Effector memory CD4-positive, alpha-beta T cell (primary cell): ENCODE measurements at regions not wholly inside any gene's neighbourhood (a gene's known extent, or its start where the extent isn't known, plus 50 kb on each side); places are given as distances from the start of the nearest gene placed in this dataset.

Experiments used
- DNase-seq, 3 donors: peaks; one replicate each; pipeline ENCODE4 v3.0.0-alpha.2; 2020
- H3K27ac ChIP-seq: 2 replicates; pipeline ENCODE4 v1.7.0; 2013; ENCODE audit warnings: mild to moderate bottlenecking, low read length, moderate library complexity; ENCODE audit not compliant: insufficient read depth, poor library complexity, severe bottlenecking
- H3K27me3 ChIP-seq: replicated peaks from 2 replicates; pipeline ENCODE4 v1.7.0; 2013; ENCODE audit warnings: mild to moderate bottlenecking, low read length; ENCODE audit not compliant: insufficient read depth, control insufficient read depth, poor library complexity, severe bottlenecking
- H3K36me3 ChIP-seq: 2 replicates; pipeline ENCODE4 v1.7.0; 2013; ENCODE audit warnings: mild to moderate bottlenecking, low read length, moderate library complexity; ENCODE audit not compliant: control insufficient read depth, insufficient read depth
- H3K4me1 ChIP-seq: 2 replicates; pipeline ENCODE4 v1.7.0; 2013; ENCODE audit warnings: low read length, mild to moderate bottlenecking; ENCODE audit not compliant: control insufficient read depth, insufficient read depth, poor library complexity, severe bottlenecking
- H3K4me3 ChIP-seq: 2 replicates; pipeline ENCODE4 v1.7.0; 2013; ENCODE audit warnings: low read length, low read depth, mild to moderate bottlenecking; ENCODE audit not compliant: insufficient read depth, poor library complexity, severe bottlenecking
- H3K9me3 ChIP-seq: 2 replicates; pipeline ENCODE4 v1.7.0; 2013; ENCODE audit warnings: mild to moderate bottlenecking, low read length, moderate library complexity; ENCODE audit not compliant: control insufficient read depth

- no peaks in the 10 kb centered on the region for H3K27me3 ChIP-seq
- H3K36me3 ChIP-seq: no peaks in the 10 kb centered on the region
- DNase-seq: no peak
- H3K4me3 ChIP-seq: no peak overlapping the region
- no peak overlapping the region for H3K27ac ChIP-seq
- H3K9me3 ChIP-seq: no peaks in the 10 kb centered on the region
- H3K4me1 ChIP-seq: no peaks in the 10 kb centered on the region
These were observed 577.8 kb downstream of the ETV1 start for GRCh38 chr7:13411636-13412035.

GRCh38 chr7:13414181-13414580 is 575.3 kb downstream of the ETV1 start:
- Histone ChIP-seq H3K27ac (no peak overlapping the region), H3K36me3 (no peaks in the 10 kb centered on the region), H3K4me1 (no peaks in the 10 kb centered on the region), H3K9me3 (no peaks in the 10 kb centered on the region), H3K4me3 (no peak overlapping the region), H3K27me3 (no peaks in the 10 kb centered on the region)
- DNase-seq: no peak

DNA sequence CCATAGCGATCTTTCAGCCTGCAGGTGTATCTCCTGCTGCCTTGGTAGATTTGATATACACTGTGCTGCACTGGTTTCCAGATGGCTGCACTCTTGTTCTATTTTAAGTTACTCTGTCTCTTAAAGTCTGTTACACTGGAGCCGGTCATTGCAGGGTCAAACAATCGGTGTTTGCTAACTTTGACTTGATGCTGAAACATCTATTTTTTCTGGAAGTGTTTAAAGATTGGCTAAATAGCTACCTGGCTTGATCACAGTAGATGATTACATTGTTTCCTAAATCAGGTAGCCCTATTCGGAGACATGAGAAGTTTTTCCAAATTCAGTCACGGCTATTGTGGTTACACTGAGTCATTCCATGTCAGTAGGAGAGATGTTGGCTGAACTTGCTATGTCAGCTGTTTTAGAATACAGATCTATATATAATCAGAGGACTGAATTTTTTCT is 574.8 kb downstream of the ETV1 start:
- H3K9me3 ChIP-seq: no peaks in the 10 kb centered on the region
- no peak for DNase-seq

GRCh38 chr7:13416071-13416470 is 573.4 kb downstream of the ETV1 start:
- no peaks in the 10 kb centered on the region for H3K27me3 ChIP-seq
- no peak overlapping the region for H3K27ac ChIP-seq
- no peak overlapping the region for H3K4me3 ChIP-seq
- no peaks in the 10 kb centered on the region for H3K4me1 ChIP-seq
- no peaks in the 10 kb centered on the region for H3K9me3 ChIP-seq
- no peaks in the 10 kb centered on the region for H3K36me3 ChIP-seq
- no peak for DNase-seq

More for the DNA sequence above, 574.8 kb downstream of the ETV1 start:
- H3K27ac ChIP-seq: no peak overlapping the region
- H3K36me3 ChIP-seq: no peaks in the 10 kb centered on the region
- no peaks in the 10 kb centered on the region for H3K4me1 ChIP-seq
- no peak overlapping the region for H3K4me3 ChIP-seq
- H3K27me3 ChIP-seq: no peaks in the 10 kb centered on the region

GRCh38 chr7:13416544-13416943 is 572.9 kb downstream of the ETV1 start:
- Histone ChIP-seq H3K9me3 (no peaks in the 10 kb centered on the region), H3K27me3 (no peaks in the 10 kb centered on the region), H3K36me3 (no peaks in the 10 kb centered on the region), H3K27ac (no peak overlapping the region), H3K4me3 (no peak overlapping the region), H3K4me1 (no peaks in the 10 kb centered on the region)
- no peak for DNase-seq

- no peaks in the 10 kb centered on the region for H3K9me3 ChIP-seq
- H3K4me3 ChIP-seq: no peak overlapping the region
- H3K36me3 ChIP-seq: no peaks in the 10 kb centered on the region
- DNase-seq: no peak
- H3K27ac ChIP-seq: no peak overlapping the region
- no peaks in the 10 kb centered on the region for H3K4me1 ChIP-seq
- H3K27me3 ChIP-seq: no peaks in the 10 kb centered on the region
These were observed 568.7 kb downstream of the ETV1 start for GRCh38 chr7:13420726-13421125.

DNA sequence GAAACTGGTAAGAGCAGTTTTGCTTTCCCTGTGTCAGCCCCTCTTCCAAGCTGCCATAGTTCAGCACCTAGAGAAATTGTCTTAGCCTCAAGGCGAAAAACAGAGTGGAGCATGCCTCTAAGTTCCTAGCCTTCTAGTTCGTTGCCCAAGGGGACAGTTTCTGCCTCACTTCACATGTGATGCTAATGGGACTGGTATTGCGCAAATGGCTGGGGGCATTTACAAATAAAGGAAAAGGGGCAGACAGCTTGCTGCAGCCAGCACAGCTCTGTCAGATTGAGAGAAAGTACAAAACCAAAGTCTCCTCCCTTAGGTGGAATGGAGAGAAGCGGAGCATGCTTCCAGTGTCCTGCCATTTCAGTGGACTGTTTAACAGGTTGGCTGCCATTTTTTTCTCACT is 567.7 kb downstream of the ETV1 start:
- H3K27me3 ChIP-seq: no peaks in the 10 kb centered on the region
- no peak overlapping the region for H3K4me3 ChIP-seq
- H3K27ac ChIP-seq: no peak overlapping the region
- no peaks in the 10 kb centered on the region for H3K4me1 ChIP-seq
- DNase-seq: no peak
- no peaks in the 10 kb centered on the region for H3K36me3 ChIP-seq
- H3K9me3 ChIP-seq: no peaks in the 10 kb centered on the region

DNA sequence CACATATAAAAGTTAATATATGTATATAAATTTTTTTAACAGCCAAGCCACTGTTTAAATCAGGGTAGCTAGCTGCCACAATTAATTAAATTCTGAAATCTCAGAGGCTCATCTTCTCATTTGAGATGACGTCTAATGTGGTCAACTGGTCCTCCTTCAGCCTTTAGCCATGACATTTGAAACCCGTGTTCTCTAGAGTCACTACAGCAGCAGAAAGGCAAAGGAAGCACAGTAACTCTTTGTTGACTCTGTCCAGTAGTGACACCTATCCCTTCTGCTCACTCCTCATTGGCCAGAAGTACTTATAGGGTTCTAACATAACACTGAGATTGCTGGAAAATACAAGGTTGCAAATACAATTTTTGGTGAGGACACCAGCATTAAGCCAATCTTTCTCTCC is 555.5 kb downstream of the ETV1 start:
- H3K27me3 ChIP-seq: no peaks in the 10 kb centered on the region
- H3K27ac ChIP-seq: no peak overlapping the region
- no peak for DNase-seq
- H3K4me1 ChIP-seq: no peaks in the 10 kb centered on the region
- H3K36me3 ChIP-seq: no peaks in the 10 kb centered on the region
- H3K9me3 ChIP-seq: no peaks in the 10 kb centered on the region
- H3K4me3 ChIP-seq: no peak overlapping the region

GRCh38 chr7:13442226-13442625 is 547.2 kb downstream of the ETV1 start:
- H3K36me3 ChIP-seq: no peaks in the 10 kb centered on the region
- no peak overlapping the region for H3K27ac ChIP-seq

GRCh38 chr7:13447637-13448036 is 541.8 kb downstream of the ETV1 start:
- H3K36me3 ChIP-seq: no peaks in the 10 kb centered on the region
- no peak overlapping the region for H3K4me3 ChIP-seq
- no peaks in the 10 kb centered on the region for H3K4me1 ChIP-seq
- no peak overlapping the region for H3K27ac ChIP-seq
- no peak for DNase-seq
- H3K9me3 ChIP-seq: no peaks in the 10 kb centered on the region
- no peaks in the 10 kb centered on the region for H3K27me3 ChIP-seq

More at GRCh38 chr7:13442226-13442625, 547.2 kb downstream of the ETV1 start:
- Histone ChIP-seq H3K9me3 (no peaks in the 10 kb centered on the region), H3K4me3 (no peak overlapping the region), H3K27me3 (no peaks in the 10 kb centered on the region), H3K4me1 (no peaks in the 10 kb centered on the region)
- DNase-seq: no peak

GRCh38 chr7:13448243-13448642 is 541.2 kb downstream of the ETV1 start:
- no peaks in the 10 kb centered on the region for H3K4me1 ChIP-seq
- H3K4me3 ChIP-seq: no peak overlapping the region
- no peaks in the 10 kb centered on the region for H3K36me3 ChIP-seq
- no peak overlapping the region for H3K27ac ChIP-seq
- DNase-seq: no peak
- no peaks in the 10 kb centered on the region for H3K9me3 ChIP-seq
- H3K27me3 ChIP-seq: no peaks in the 10 kb centered on the region
